SU-DHL-6 (cell line): ENCODE measurements at regions not wholly inside any gene's neighbourhood (a gene's known extent, or its start where the extent isn't known, plus 50 kb on each side); places are given as distances from the start of the nearest gene placed in this dataset.

Source experiments
- CTCF ChIP-seq: fragments of 200-600 bp; sonication (generic); IDR thresholded peaks from one replicate; pipeline ENCODE4 v1.5.1; 2017; ENCODE audit warnings: antibody characterized with exemption, mild to moderate bottlenecking, low read length, moderate library complexity; ENCODE audit not compliant: insufficient read depth, poor library complexity, severe bottlenecking
- EZH2phosphoT487 ChIP-seq: fragments of 200-600 bp; sonication (generic), shearing (Covaris generic); conservative IDR thresholded peaks from 2 replicates; pipeline ENCODE4 v1.6.1; 2018; ENCODE audit warnings: mild to moderate bottlenecking, antibody characterized with exemption, low read length, moderate library complexity, mixed read lengths

GRCh38 chr14:84080944-84081343 is 1449.0 kb upstream of the FLRT2 start:
- no peak for TF ChIP-seq CTCF
- no peak for TF ChIP-seq EZH2phosphoT487
